NCI-H82 treated with DMSO at 0.1 percent for 48 hours (cell line): ENCODE measurements at regions not wholly inside any gene's neighbourhood (a gene's known extent, or its start where the extent isn't known, plus 50 kb on each side); places are given as distances from the start of the nearest gene placed in this dataset.
A peak's percentile ranks its signal among the peaks of the same experiment; 100 is the strongest.

Experiments
- DNase-seq: peaks from one replicate; lab custom pipeline; 2025; ENCODE audit not compliant: unreplicated experiment; lab: John Stamatoyannopoulos, UW

- DNase-seq, result no peak
Measured at GRCh38 chr11:104658177-104658576, 240.1 kb downstream of the CASP12 start.

GRCh38 chr11:104657083-104657482 is 241.2 kb downstream of the CASP12 start:
- DNase-seq, result no peak

GRCh38 chr11:104655066-104655465 is 243.2 kb downstream of the CASP12 start:
- no peak for DNase-seq

DNA sequence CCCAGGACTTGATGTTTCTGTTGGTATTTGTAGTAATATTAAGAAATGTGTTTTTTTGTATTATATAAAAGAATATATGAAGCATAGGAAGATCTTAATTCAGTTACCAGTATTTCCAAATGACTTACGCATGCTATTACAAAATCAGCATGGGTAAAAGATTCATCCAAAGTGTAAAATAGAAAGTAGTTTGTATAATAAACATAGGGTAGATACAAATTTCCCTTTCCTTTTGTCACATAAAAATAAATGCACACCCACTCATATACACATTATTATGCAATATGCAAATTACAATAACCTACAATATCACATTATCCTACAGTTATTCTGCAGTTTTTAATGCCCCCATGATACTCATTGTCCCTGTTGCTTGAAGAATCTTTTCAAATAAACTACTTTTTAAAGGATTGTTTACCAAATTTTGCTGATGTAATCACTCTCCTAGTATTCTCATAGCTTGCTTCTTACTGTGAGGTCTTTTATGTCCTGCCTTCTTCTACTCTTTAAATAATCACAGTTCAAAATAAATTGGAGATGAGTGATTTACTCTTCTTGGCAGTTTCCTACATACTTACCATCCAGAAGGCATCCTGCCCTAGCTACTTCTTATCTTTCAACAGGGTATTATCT is 244.0 kb downstream of the CASP12 start:
- DNase-seq, result no peak

GRCh38 chr11:104653407-104653806 is 244.9 kb downstream of the CASP12 start:
- DNase-seq, result no peak

- DNase-seq, result no peak
Measured at GRCh38 chr11:104652996-104653395, 245.3 kb downstream of the CASP12 start.

- DNase-seq, result no peak
Measured at GRCh38 chr11:104650234-104650633, 248.0 kb downstream of the CASP12 start.

GRCh38 chr11:104649002-104649401 is 249.3 kb downstream of the CASP12 start:
- DNase-seq, result no peak

GRCh38 chr11:104645261-104646222 is 252.7 kb downstream of the CASP12 start:
- DNase-seq, result peak; percentile 89

DNA sequence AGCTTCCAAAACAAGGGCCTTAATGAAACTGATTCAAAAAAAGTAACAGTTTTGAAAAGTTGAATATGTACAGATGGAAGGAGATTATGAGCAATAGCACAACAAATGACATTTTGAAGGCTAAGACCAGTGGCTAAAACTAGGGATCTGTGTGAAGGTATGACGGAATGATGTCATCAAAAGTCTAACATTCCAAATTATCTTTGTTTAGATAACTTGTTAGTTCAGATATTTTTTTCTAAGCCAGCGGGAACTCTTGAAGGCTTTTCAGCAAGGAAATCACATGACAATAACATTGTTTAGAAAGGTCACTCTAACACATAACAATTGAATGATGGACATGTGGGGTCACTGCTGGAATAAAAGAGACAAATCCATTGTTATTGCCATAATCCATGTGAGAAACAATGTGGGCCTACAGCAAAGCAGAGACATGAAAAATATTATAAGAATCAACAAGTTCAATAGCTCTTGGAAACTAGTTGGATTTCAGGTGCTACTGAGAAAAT is 260.5 kb downstream of the CASP12 start:
- no peak for DNase-seq

DNA sequence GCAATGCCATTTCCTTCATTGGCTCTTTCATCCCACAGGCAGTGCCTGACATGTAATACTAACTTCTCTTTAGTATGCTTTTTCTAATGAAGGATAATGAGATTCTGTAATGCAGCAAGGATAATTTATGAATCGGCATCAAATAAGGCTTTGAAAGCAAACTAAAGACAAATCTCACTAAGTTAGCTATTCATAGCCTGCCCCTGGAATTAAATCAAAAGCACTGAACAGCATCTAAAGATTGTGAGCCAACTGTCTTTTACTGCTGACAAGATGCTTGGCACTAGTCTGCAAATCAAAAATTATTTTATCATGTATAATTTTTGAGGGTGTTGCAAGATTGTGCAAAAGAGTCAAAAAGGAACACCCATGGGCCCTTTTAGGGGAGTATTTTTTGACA is 265.0 kb downstream of the CASP12 start:
- no peak for DNase-seq

DNA sequence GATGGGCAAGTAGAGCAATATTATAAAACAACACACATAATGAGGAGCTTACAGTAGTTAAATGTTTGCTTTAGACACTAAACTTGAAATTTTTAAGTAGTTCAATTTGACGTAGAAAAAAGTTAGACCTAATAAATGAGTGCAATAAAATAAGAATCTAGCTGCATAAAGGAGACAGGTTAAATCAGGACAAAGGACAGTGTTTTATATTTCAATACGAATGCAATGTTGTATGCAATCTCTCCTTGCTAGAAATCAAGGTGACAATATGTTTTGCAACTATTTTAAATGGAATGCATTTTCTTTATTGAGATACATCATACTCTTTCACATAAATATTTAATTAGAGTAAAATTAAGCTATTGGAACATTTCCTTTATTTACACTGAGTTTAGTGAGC is 267.9 kb downstream of the CASP12 start:
- no peak for DNase-seq

- DNase-seq, result no peak
Measured at GRCh38 chr11:104625246-104625645, 273.0 kb downstream of the CASP12 start.

- DNase-seq, result no peak
Measured at GRCh38 chr11:104624021-104624420, 274.2 kb downstream of the CASP12 start.

GRCh38 chr11:104623518-104623917 is 274.7 kb downstream of the CASP12 start:
- no peak for DNase-seq

- no peak for DNase-seq
Measured at GRCh38 chr11:104620991-104621390, 277.3 kb downstream of the CASP12 start.

- DNase-seq, result no peak
Measured at GRCh38 chr11:104619751-104620150, 278.5 kb downstream of the CASP12 start.

DNA sequence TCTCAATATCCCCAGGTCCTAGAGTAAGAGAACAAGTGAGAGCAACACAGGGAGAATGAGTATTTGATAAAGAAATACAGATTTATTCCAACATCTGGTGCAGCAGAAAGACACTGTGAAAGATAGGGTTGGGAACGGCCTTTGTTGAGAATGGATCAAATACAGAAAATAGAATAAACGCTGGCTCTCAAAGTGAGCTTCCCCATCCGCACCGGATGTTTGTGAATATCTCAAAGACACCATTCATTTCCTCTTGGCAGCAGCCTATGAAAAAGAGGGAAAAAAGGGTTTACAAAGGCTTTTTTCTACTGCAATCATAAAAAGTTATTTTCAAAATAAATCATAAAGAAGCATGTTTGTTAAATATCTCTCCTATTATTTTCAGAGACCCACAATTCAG is 279.3 kb downstream of the CASP12 start:
- no peak for DNase-seq

- no peak for DNase-seq
Measured at GRCh38 chr11:104614961-104615360, 283.3 kb downstream of the CASP12 start.

DNA sequence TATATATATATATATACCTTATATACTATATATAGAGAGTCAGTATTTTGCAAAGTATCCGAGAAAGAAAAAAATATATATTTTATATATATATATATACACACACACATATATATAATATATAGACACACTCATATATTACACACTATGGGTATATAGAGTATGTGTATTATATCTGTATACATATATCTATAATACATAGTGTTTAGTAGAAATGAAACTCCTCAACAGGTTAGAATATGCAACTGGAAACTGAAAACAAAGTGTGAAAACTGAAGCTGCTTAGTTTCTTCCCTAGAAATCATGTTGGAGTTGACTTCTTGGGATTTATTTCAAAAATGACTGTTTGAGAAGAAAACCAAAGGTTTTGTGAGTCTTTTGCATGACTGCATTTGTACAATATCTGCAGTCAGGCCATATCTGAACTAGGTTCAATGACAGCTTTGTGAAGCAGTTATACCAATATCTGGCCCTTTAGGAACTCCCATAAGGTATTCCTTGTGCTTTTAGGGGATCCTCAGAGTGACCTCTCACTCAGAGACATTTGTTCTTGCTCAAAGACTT is 284.1 kb downstream of the CASP12 start:
- DNase-seq, result no peak

- no peak for DNase-seq
Measured at GRCh38 chr11:104610635-104611034, 287.6 kb downstream of the CASP12 start.
